Hepatocyte (in vitro differentiated cells): ENCODE measurements at regions not wholly inside any gene's neighbourhood (a gene's known extent, or its start where the extent isn't known, plus 50 kb on each side); places are given as distances from the start of the nearest gene placed in this dataset.

Experiments used
- DNase-seq: peaks from one replicate; pipeline ENCODE4 v3.0.0-alpha.2; 2016; ENCODE audit warnings: low spot score
- H2AFZ ChIP-seq: fragments of 200-600 bp; sonication (generic); 2 replicates; pipeline ENCODE4 v1.6.0; 2016; ENCODE audit warnings: antibody characterized with exemption, mild to moderate bottlenecking
- H3K27ac ChIP-seq: fragments of 200-600 bp; sonication (generic); 2 replicates; pipeline ENCODE4 v1.5.1; 2016; ENCODE audit warnings: mild to moderate bottlenecking
- H3K27me3 ChIP-seq: fragments of 200-600 bp; sonication (generic); 2 replicates; pipeline ENCODE4 v1.6.1; 2016
- H3K36me3 ChIP-seq: fragments of 200-600 bp; sonication (generic); replicated peaks from 2 replicates; pipeline ENCODE4 v1.5.1; 2016; ENCODE audit warnings: low read depth; ENCODE audit not compliant: insufficient read depth
- H3K4me1 ChIP-seq: fragments of 200-600 bp; sonication (generic); 2 replicates; pipeline ENCODE4 v1.5.1; 2016; ENCODE audit warnings: mild to moderate bottlenecking, moderate library complexity; ENCODE audit not compliant: insufficient read depth
- H3K4me2 ChIP-seq: fragments of 200-600 bp; sonication (generic); 2 replicates; pipeline ENCODE4 v1.6.0; 2016
- H3K4me3 ChIP-seq: fragments of 200-600 bp; sonication (generic); 2 replicates; pipeline ENCODE4 v1.5.1; 2016; ENCODE audit warnings: mild to moderate bottlenecking
- H3K79me2 ChIP-seq: fragments of 200-600 bp; sonication (generic); 2 replicates; pipeline ENCODE4 v1.6.0; 2017; ENCODE audit warnings: mild to moderate bottlenecking
- H3K9me2 ChIP-seq: fragments of 200-600 bp; sonication (generic); replicated peaks from 2 replicates; pipeline ENCODE4 v1.6.0; 2017; ENCODE audit warnings: mild to moderate bottlenecking; ENCODE audit not compliant: insufficient read depth
- H3K9me3 ChIP-seq: fragments of 200-600 bp; sonication (generic); 2 replicates; pipeline ENCODE4 v1.5.1; 2016; ENCODE audit warnings: low read depth, mild to moderate bottlenecking
- H4K20me1 ChIP-seq: fragments of 200-600 bp; sonication (generic); 2 replicates; pipeline ENCODE4 v1.6.0; 2016; ENCODE audit warnings: mild to moderate bottlenecking; ENCODE audit not compliant: insufficient read depth, poor library complexity, severe bottlenecking
- CTCF ChIP-seq: fragments of 200-600 bp; sonication (generic); IDR thresholded peaks from 2 replicates; pipeline ENCODE4 v1.5.1; 2016; ENCODE audit warnings: antibody characterized with exemption, mild to moderate bottlenecking; ENCODE audit not compliant: poor library complexity
- EZH2 ChIP-seq: fragments of 200-600 bp; sonication (generic); IDR thresholded peaks from 2 replicates; pipeline ENCODE4 v1.6.1; 2016; ENCODE audit warnings: antibody characterized with exemption, mild to moderate bottlenecking, borderline replicate concordance
- EZH2phosphoT487 ChIP-seq: fragments of 200-600 bp; sonication (generic); IDR thresholded peaks from one replicate; pipeline ENCODE4 v1.6.1; 2018; ENCODE audit warnings: antibody characterized with exemption, mild to moderate bottlenecking, low read depth, moderate library complexity; ENCODE audit not compliant: unreplicated experiment, severe bottlenecking
- WGBS: methylation state at CpG from one replicate; pipeline ENCODE4 v1.1.6; 2016; ENCODE audit warnings: low lambda C conversion rate; ENCODE audit errors: missing lambda C conversion rate; 5-methylcytosine and 5-hydroxymethylcytosine counted together

- no peak overlapping the region for H3K27ac ChIP-seq
- no peaks in the 10 kb centered on the region for H3K4me1 ChIP-seq
- 92% methylated on average over 2 of the region's 2 CpGs for WGBS
- H3K27me3 ChIP-seq, result no peaks in the 10 kb centered on the region
- no peaks in the 10 kb centered on the region for H3K36me3 ChIP-seq
- no peak overlapping the region for H3K4me3 ChIP-seq
- no peak overlapping the region for H2AFZ ChIP-seq
- no peak for DNase-seq
- no peaks in the 10 kb centered on the region for H3K9me2 ChIP-seq
- no peak for TF ChIP-seq CTCF
- no peak for TF ChIP-seq EZH2
- TF ChIP-seq EZH2phosphoT487, result no peak
- H4K20me1 ChIP-seq, result no peaks in the 10 kb centered on the region
- no peak overlapping the region for H3K4me2 ChIP-seq
- no peaks in the 10 kb centered on the region for H3K9me3 ChIP-seq
- no peaks in the 10 kb centered on the region for H3K79me2 ChIP-seq
These were observed 324.9 kb upstream of the TBX18 start for GRCh38 chr6:85089255-85089654.

GRCh38 chr6:85085875-85086274, 321.5 kb upstream of the TBX18 start:
- H3K27ac ChIP-seq, result no peak overlapping the region
- H3K27me3 ChIP-seq, result peaks cover 15% of the 10 kb centered on the region
- 92% methylated on average over 2 of the region's 2 CpGs for WGBS
- no peaks in the 10 kb centered on the region for H4K20me1 ChIP-seq
- H3K4me1 ChIP-seq, result no peaks in the 10 kb centered on the region
- no peaks in the 10 kb centered on the region for H3K9me3 ChIP-seq
- no peaks in the 10 kb centered on the region for H3K36me3 ChIP-seq
- H3K4me2 ChIP-seq, result no peak overlapping the region
- no peak overlapping the region for H2AFZ ChIP-seq
- no peak for TF ChIP-seq EZH2
- no peak for TF ChIP-seq CTCF
- no peak for TF ChIP-seq EZH2phosphoT487
- no peaks in the 10 kb centered on the region for H3K79me2 ChIP-seq
- H3K9me2 ChIP-seq, result no peaks in the 10 kb centered on the region
- no peak for DNase-seq
- H3K4me3 ChIP-seq, result no peak overlapping the region

- Histone ChIP-seq H3K9me3 (no peaks in the 10 kb centered on the region), H2AFZ (no peak overlapping the region), H3K4me2 (no peak overlapping the region), H3K27ac (no peak overlapping the region), H3K36me3 (no peaks in the 10 kb centered on the region), H3K79me2 (no peaks in the 10 kb centered on the region), H3K4me3 (no peak overlapping the region), H3K9me2 (no peaks in the 10 kb centered on the region), H3K4me1 (peaks cover 5% of the 10 kb centered on the region), H3K27me3 (peaks cover 15% of the 10 kb centered on the region), H4K20me1 (no peaks in the 10 kb centered on the region)
- no peak for TF ChIP-seq EZH2phosphoT487
- no peak for TF ChIP-seq EZH2
- TF ChIP-seq CTCF, result no peak
- WGBS, result 90% methylated on average over 1 of the region's 1 CpG
- no peak for DNase-seq
These were observed 316.7 kb upstream of the TBX18 start for GRCh38 chr6:85081102-85081501.

GRCh38 chr6:85079761-85080160, 315.4 kb upstream of the TBX18 start:
- DNase-seq, result no peak
- Histone ChIP-seq H3K9me2 (no peaks in the 10 kb centered on the region), H3K36me3 (no peaks in the 10 kb centered on the region), H4K20me1 (no peaks in the 10 kb centered on the region), H3K4me3 (no peak overlapping the region), H3K9me3 (no peaks in the 10 kb centered on the region), H2AFZ (no peak overlapping the region), H3K79me2 (no peaks in the 10 kb centered on the region), H3K4me2 (no peak overlapping the region), H3K4me1 (peaks cover 5% of the 10 kb centered on the region), H3K27ac (no peak overlapping the region), H3K27me3 (peaks cover 15% of the 10 kb centered on the region)
- TF ChIP-seq EZH2 (no peak), CTCF (no peak), EZH2phosphoT487 (no peak)
- WGBS, result 86% methylated on average over 3 of the region's 3 CpGs
